Natural killer cell (primary cell): ENCODE measurements at regions not wholly inside any gene's neighbourhood (a gene's known extent, or its start where the extent isn't known, plus 50 kb on each side); places are given as distances from the start of the nearest gene placed in this dataset.

Experiments
- ATAC-seq, 3 donors: fragments of 150-1000 bp in 2 of 3; fragments of 200-7000 bp in 1 of 3; cut with Tn5 transposase; 1 replicate in 1 of 3; 2 replicates in 2 of 3; pipeline ENCODE4 v1.10.0; 2021; ENCODE audit warnings: mild to moderate bottlenecking in 2 of 3, moderate library complexity in 2 of 3
- DNase-seq, 2 donors: peaks; one replicate each; pipeline versions ENCODE4 v3.0.0 to v3.0.0-alpha.2; 2013 to 2021; ENCODE audit warnings: mixed read lengths in 1 of 2
- H3K27ac ChIP-seq: one replicate; pipeline ENCODE4 v1.5.1; 2013; ENCODE audit warnings: mild to moderate bottlenecking, low read length
- H3K27me3 ChIP-seq: one replicate; pipeline ENCODE4 v1.6.1; 2013; ENCODE audit warnings: low read length; ENCODE audit not compliant: control insufficient read depth, insufficient read depth
- H3K36me3 ChIP-seq: one replicate; pipeline ENCODE4 v1.6.1; 2013; ENCODE audit warnings: low read length; ENCODE audit not compliant: control insufficient read depth, insufficient read depth
- H3K4me1 ChIP-seq: one replicate; pipeline ENCODE4 v1.6.1; 2013; ENCODE audit warnings: low read length; ENCODE audit not compliant: control insufficient read depth, insufficient read depth
- H3K4me3 ChIP-seq: one replicate; pipeline ENCODE4 v1.5.1; 2013; ENCODE audit warnings: low read length
- H3K9me3 ChIP-seq: one replicate; pipeline ENCODE4 v1.6.1; 2013; ENCODE audit warnings: low read length; ENCODE audit not compliant: control insufficient read depth, insufficient read depth
- H3K27ac Mint-ChIP-seq, 2 donors: one replicate each; pipeline ENCODE4 v1.8.0; 2022; ENCODE audit warnings: mild to moderate bottlenecking in 2 of 2, mixed read lengths in 2 of 2, moderate library complexity in 1 of 2
- H3K27me3 Mint-ChIP-seq, 2 donors: one replicate each; pipeline ENCODE4 v1.8.0; 2022; ENCODE audit warnings: low read depth in 2 of 2, mixed read lengths in 2 of 2
- H3K36me3 Mint-ChIP-seq: one replicate; pipeline ENCODE4 v1.8.0; 2022; ENCODE audit warnings: mixed read lengths
- H3K4me1 Mint-ChIP-seq, 2 donors: one replicate each; pipeline ENCODE4 v1.8.0; 2022; ENCODE audit warnings: mixed read lengths in 2 of 2
- H3K4me3 Mint-ChIP-seq: one replicate; pipeline ENCODE4 v1.8.0; 2022; ENCODE audit warnings: mild to moderate bottlenecking, moderate library complexity, mixed read lengths
- H3K9me3 Mint-ChIP-seq, 2 donors: one replicate each; pipeline ENCODE4 v1.8.0; 2022; ENCODE audit warnings: mixed read lengths in 2 of 2
- CTCF ChIP-seq: fragments of 200-600 bp; IDR thresholded peaks from one replicate; pipeline ENCODE4 v1.8.0; 2022; ENCODE audit warnings: antibody characterized with exemption
- WGBS: methylation state at CpG from one replicate; pipeline ENCODE4 v1.1.7; 2013; ENCODE audit warnings: missing lambda C conversion rate; ENCODE audit not compliant: insufficient coverage; 5-methylcytosine and 5-hydroxymethylcytosine counted together
- intact Hi-C: fragments of 100-400 bp; cut with micrococcal nuclease; formaldehyde crosslinking; loops from one replicate; pipeline ENCODE4 v1.14.2; 2022

- H3K36me3 ChIP-seq, result no peaks in the 10 kb centered on the region
- no peak overlapping the region for H3K4me3 ChIP-seq
- no peaks in the 10 kb centered on the region for H3K27me3 Mint-ChIP-seq
- H3K4me1 ChIP-seq, result no peaks in the 10 kb centered on the region
- H3K9me3 ChIP-seq, result no peaks in the 10 kb centered on the region
- no peak overlapping the region for H3K27ac Mint-ChIP-seq
- no peak for ATAC-seq
- no peaks in the 10 kb centered on the region for H3K36me3 Mint-ChIP-seq
- no peak for TF ChIP-seq CTCF
- H3K27ac ChIP-seq, result no peak overlapping the region
- H3K9me3 Mint-ChIP-seq, result no peaks in the 10 kb centered on the region
- H3K4me3 Mint-ChIP-seq, result no peak overlapping the region
- intact Hi-C loops, result no loop called here
- no peaks in the 10 kb centered on the region for H3K27me3 ChIP-seq
- WGBS, result 96% methylated on average over 5 of the region's 6 CpGs
- no peaks in the 10 kb centered on the region for H3K4me1 Mint-ChIP-seq
- no peak for DNase-seq
Measured at GRCh38 chr5:82699737-82700136, 377.5 kb downstream of the TMEM167A start.

GRCh38 chr5:82698026-82698425, 379.2 kb downstream of the TMEM167A start:
- Mint-ChIP-seq H3K27me3 (no peaks in the 10 kb centered on the region), H3K4me3 (no peak overlapping the region), H3K9me3 (no peaks in the 10 kb centered on the region), H3K36me3 (no peaks in the 10 kb centered on the region), H3K4me1 (no peaks in the 10 kb centered on the region), H3K27ac (no peak overlapping the region)
- no peak for DNase-seq
- WGBS, result 88% methylated on average over 1 of the region's 1 CpG
- intact Hi-C loops, result no loop called here
- no peak for ATAC-seq
- Histone ChIP-seq H3K4me3 (no peak overlapping the region), H3K9me3 (no peaks in the 10 kb centered on the region), H3K36me3 (no peaks in the 10 kb centered on the region), H3K4me1 (no peaks in the 10 kb centered on the region), H3K27me3 (no peaks in the 10 kb centered on the region), H3K27ac (no peak overlapping the region)
- TF ChIP-seq CTCF, result no peak

GRCh38 chr5:82694711-82695285, 382.4 kb downstream of the TMEM167A start:
- no peak overlapping the region for H3K27ac ChIP-seq
- intact Hi-C loops, result no loop called here

More at GRCh38 chr5:82694711-82695285, 382.4 kb downstream of the TMEM167A start:
- no peaks in the 10 kb centered on the region for H3K36me3 ChIP-seq
- ATAC-seq (no peak), DNase-seq (no peak)
- Mint-ChIP-seq H3K36me3 (no peaks in the 10 kb centered on the region), H3K4me3 (no peak overlapping the region), H3K4me1 (peaks cover 0 to 6% of the 10 kb centered on the region in 2 donors), H3K9me3 (no peaks in the 10 kb centered on the region), H3K27ac (no peak overlapping the region), H3K27me3 (no peaks in the 10 kb centered on the region)
- no peaks in the 10 kb centered on the region for H3K9me3 ChIP-seq
- no peak overlapping the region for H3K4me3 ChIP-seq
- no peaks in the 10 kb centered on the region for H3K27me3 ChIP-seq
- no peak for TF ChIP-seq CTCF
- WGBS, result 82% methylated on average over 2 of the region's 2 CpGs
- no peaks in the 10 kb centered on the region for H3K4me1 ChIP-seq
